C4-2B (cell line): ENCODE measurements at regions not wholly inside any gene's neighbourhood (a gene's known extent, or its start where the extent isn't known, plus 50 kb on each side); places are given as distances from the start of the nearest gene placed in this dataset.

ENCODE experiments used
- ZFX ChIP-seq: fragments of 450-650 bp; IDR thresholded peaks from 2 replicates; pipeline ENCODE4 v1.6.1; 2017
- TF ChIP-seq, protein P1 (sequence below): fragments of 450-650 bp; conservative IDR thresholded peaks from 2 replicates; pipeline ENCODE4 v1.5.1; 2017; ENCODE audit warnings: mild to moderate bottlenecking

DNA sequence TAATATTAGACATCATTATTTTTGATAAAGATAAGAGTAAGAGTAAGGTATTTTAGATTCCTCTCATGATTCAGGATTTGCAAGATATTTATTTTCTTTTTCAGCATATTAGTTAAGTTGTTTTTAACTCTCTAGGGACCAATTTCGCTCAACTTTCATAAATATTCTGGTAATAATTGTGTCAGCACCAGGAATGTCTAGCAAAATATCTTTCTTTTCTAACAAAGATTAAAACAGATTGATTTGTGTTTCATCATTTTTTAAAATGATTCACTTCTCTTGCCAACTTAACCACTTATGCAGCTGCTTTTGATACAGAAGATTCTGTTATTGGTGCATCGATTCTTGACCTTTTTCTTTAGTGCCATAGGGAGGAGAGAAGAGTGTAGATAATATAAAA is 172.8 kb upstream of the PTGFR start:
- TF ChIP-seq, protein P1, sequence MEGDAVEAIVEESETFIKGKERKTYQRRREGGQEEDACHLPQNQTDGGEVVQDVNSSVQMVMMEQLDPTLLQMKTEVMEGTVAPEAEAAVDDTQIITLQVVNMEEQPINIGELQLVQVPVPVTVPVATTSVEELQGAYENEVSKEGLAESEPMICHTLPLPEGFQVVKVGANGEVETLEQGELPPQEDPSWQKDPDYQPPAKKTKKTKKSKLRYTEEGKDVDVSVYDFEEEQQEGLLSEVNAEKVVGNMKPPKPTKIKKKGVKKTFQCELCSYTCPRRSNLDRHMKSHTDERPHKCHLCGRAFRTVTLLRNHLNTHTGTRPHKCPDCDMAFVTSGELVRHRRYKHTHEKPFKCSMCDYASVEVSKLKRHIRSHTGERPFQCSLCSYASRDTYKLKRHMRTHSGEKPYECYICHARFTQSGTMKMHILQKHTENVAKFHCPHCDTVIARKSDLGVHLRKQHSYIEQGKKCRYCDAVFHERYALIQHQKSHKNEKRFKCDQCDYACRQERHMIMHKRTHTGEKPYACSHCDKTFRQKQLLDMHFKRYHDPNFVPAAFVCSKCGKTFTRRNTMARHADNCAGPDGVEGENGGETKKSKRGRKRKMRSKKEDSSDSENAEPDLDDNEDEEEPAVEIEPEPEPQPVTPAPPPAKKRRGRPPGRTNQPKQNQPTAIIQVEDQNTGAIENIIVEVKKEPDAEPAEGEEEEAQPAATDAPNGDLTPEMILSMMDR: no peak
- no peak for TF ChIP-seq ZFX
